ENCODE measurements at regions not wholly inside any gene's neighbourhood (a gene's known extent, or its start where the extent isn't known, plus 50 kb on each side); places are given as distances from the start of the nearest gene placed in this dataset.

DNA sequence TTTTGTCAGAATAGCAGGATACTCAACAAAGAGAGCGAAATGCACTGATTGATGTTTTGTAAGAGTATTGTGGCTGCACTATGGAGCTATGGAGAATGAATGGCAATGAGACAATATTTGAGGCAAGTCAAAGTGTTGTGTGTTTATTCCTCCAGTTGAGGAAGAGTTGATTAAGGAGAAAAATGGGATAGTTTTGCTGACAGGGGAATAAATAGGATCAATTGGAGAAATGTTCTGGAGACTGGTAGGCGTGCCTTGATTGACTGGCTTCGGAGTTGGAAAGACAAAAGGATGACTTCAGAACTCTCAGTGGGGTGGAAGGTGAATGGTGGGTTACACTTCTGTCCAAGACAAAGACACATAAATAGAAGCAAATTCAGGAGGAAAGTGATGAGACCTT is 1254.9 kb upstream of the TMEM132C start:
- H3K9ac ChIP-seq (ENCODE audit: low read length), result no peak overlapping the region
- no peaks in the 10 kb centered on the region for H3K27me3 ChIP-seq (ENCODE audit: insufficient read depth, low read depth, low read length)
- no peaks in the 10 kb centered on the region for H3K9me2 ChIP-seq (ENCODE audit: insufficient read depth, low read length)
- no peak overlapping the region for H2AFZ ChIP-seq (ENCODE audit: low read depth, low read length)
- no peak overlapping the region for H3K27ac ChIP-seq (ENCODE audit: low read length)
- H3K9me3 ChIP-seq (ENCODE audit: low read length), result no peaks in the 10 kb centered on the region
- H3K79me2 ChIP-seq (replicated peaks; ENCODE audit: insufficient read depth, low read length), result no peaks in the 10 kb centered on the region
- no peaks in the 10 kb centered on the region for H3F3A ChIP-seq (ENCODE audit: insufficient read depth, low read length, poor library complexity, severe bottlenecking)
- no peak overlapping the region for H3K4me2 ChIP-seq (ENCODE audit: low read length)
- no peaks in the 10 kb centered on the region for H3K36me3 ChIP-seq (ENCODE audit: insufficient read depth, low read length)
- TF ChIP-seq MXI1 (conservative IDR thresholded peaks at IDR 0.05; ENCODE audit: poor library complexity, severe bottlenecking), result no peak
- TF ChIP-seq REST (IDR thresholded peaks at IDR 0.05; ENCODE audit: borderline replicate concordance), result no peak
- no peak for TF ChIP-seq EZH2 (IDR thresholded peaks at IDR 0.05; ENCODE audit: borderline replicate concordance, insufficient read depth, low read length, poor library complexity, severe bottlenecking)
- TF ChIP-seq SMC3 (conservative IDR thresholded peaks at IDR 0.05; ENCODE audit: poor library complexity), result no peak
- TF ChIP-seq TAF1 (IDR thresholded peaks at IDR 0.05; ENCODE audit: low read depth), result no peak
- no peak for TF ChIP-seq EP300 (conservative IDR thresholded peaks at IDR 0.05; ENCODE audit: poor library complexity, severe bottlenecking)
- TF ChIP-seq POLR2AphosphoS5 (IDR thresholded peaks at IDR 0.05), result no peak
- no peak for TF ChIP-seq RAD21 (conservative IDR thresholded peaks at IDR 0.05)
- TF ChIP-seq, protein P1, sequence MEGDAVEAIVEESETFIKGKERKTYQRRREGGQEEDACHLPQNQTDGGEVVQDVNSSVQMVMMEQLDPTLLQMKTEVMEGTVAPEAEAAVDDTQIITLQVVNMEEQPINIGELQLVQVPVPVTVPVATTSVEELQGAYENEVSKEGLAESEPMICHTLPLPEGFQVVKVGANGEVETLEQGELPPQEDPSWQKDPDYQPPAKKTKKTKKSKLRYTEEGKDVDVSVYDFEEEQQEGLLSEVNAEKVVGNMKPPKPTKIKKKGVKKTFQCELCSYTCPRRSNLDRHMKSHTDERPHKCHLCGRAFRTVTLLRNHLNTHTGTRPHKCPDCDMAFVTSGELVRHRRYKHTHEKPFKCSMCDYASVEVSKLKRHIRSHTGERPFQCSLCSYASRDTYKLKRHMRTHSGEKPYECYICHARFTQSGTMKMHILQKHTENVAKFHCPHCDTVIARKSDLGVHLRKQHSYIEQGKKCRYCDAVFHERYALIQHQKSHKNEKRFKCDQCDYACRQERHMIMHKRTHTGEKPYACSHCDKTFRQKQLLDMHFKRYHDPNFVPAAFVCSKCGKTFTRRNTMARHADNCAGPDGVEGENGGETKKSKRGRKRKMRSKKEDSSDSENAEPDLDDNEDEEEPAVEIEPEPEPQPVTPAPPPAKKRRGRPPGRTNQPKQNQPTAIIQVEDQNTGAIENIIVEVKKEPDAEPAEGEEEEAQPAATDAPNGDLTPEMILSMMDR (IDR thresholded peaks at IDR 0.05; ENCODE audit: poor library complexity, severe bottlenecking), result no peak
- H3K4me3 ChIP-seq (ENCODE audit: low read length), result no peak overlapping the region
- no peaks in the 10 kb centered on the region for H4K20me1 ChIP-seq (ENCODE audit: insufficient read depth)

DNA sequence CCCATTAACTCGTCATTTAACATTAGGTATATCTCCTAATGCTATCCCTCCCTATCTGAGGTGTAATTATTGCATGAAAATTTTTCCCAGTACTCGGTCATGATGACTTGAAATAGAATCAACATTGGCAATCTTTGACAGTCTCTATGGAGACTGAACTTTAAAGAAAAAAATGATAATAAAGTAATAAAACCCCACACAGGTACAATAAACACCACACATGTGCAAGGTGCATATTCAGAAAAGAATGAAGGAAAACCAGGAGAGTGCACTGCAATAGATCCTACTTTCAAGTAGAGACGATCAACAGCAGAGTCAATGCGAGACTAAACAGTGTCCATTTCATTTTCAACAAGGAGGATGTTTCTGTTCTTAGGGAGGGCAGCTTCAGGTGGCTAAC is 1253.8 kb upstream of the TMEM132C start:
- H3K79me2 ChIP-seq (replicated peaks; ENCODE audit: insufficient read depth, low read length), result no peaks in the 10 kb centered on the region
- no peak for TF ChIP-seq TAF1 (IDR thresholded peaks at IDR 0.05; ENCODE audit: low read depth)
- no peak for TF ChIP-seq POLR2AphosphoS5 (IDR thresholded peaks at IDR 0.05)
- H3K9me3 ChIP-seq (ENCODE audit: low read length), result no peaks in the 10 kb centered on the region
- H3K27me3 ChIP-seq (ENCODE audit: insufficient read depth, low read depth, low read length), result no peaks in the 10 kb centered on the region
- no peaks in the 10 kb centered on the region for H4K20me1 ChIP-seq (ENCODE audit: insufficient read depth)
- no peak overlapping the region for H2AFZ ChIP-seq (ENCODE audit: low read depth, low read length)
- no peak overlapping the region for H3K4me3 ChIP-seq (ENCODE audit: low read length)
- no peak overlapping the region for H3K27ac ChIP-seq (ENCODE audit: low read length)
- no peaks in the 10 kb centered on the region for H3F3A ChIP-seq (ENCODE audit: insufficient read depth, low read length, poor library complexity, severe bottlenecking)
- no peak overlapping the region for H3K4me2 ChIP-seq (ENCODE audit: low read length)
- no peaks in the 10 kb centered on the region for H3K9me2 ChIP-seq (ENCODE audit: insufficient read depth, low read length)
- H3K36me3 ChIP-seq (ENCODE audit: insufficient read depth, low read length), result no peaks in the 10 kb centered on the region
- H3K9ac ChIP-seq (ENCODE audit: low read length), result no peak overlapping the region

DNA sequence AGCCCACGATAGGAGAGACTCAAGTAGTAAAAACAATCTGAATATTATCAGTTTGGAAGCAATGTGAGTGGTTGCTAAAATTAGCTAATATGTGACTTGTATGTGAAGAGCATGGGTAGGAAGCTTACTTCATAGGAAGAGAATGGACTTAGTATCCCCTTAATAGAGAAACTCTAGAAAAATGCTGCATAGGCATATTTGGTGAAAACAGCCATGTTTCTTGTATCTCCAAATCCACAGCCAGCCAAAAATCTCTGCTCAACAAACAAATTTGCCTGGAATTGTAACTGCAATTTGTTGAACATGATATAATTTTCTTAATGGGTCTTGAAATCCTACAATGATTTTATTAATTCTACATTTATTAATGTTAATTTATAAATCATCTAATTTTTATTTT is 1252.9 kb upstream of the TMEM132C start:
- H3K9me3 ChIP-seq (ENCODE audit: low read length), result no peaks in the 10 kb centered on the region
- H2AFZ ChIP-seq (ENCODE audit: low read depth, low read length), result no peak overlapping the region
- no peak overlapping the region for H3K9ac ChIP-seq (ENCODE audit: low read length)
- no peaks in the 10 kb centered on the region for H4K20me1 ChIP-seq (ENCODE audit: insufficient read depth)
- H3K9me2 ChIP-seq (ENCODE audit: insufficient read depth, low read length), result no peaks in the 10 kb centered on the region
- no peak overlapping the region for H3K27ac ChIP-seq (ENCODE audit: low read length)
- no peak for TF ChIP-seq EP300 (conservative IDR thresholded peaks at IDR 0.05; ENCODE audit: poor library complexity, severe bottlenecking)
- TF ChIP-seq TAF1 (IDR thresholded peaks at IDR 0.05; ENCODE audit: low read depth), result no peak
- TF ChIP-seq SMC3 (conservative IDR thresholded peaks at IDR 0.05; ENCODE audit: poor library complexity), result no peak
- no peak for TF ChIP-seq REST (IDR thresholded peaks at IDR 0.05; ENCODE audit: borderline replicate concordance)
- no peak for TF ChIP-seq RAD21 (conservative IDR thresholded peaks at IDR 0.05)
- TF ChIP-seq, protein P1 (IDR thresholded peaks at IDR 0.05; ENCODE audit: poor library complexity, severe bottlenecking), result no peak
- TF ChIP-seq MXI1 (conservative IDR thresholded peaks at IDR 0.05; ENCODE audit: poor library complexity, severe bottlenecking), result no peak
- no peak for TF ChIP-seq POLR2AphosphoS5 (IDR thresholded peaks at IDR 0.05)
- no peak for TF ChIP-seq EZH2 (IDR thresholded peaks at IDR 0.05; ENCODE audit: borderline replicate concordance, insufficient read depth, low read length, poor library complexity, severe bottlenecking)
- no peaks in the 10 kb centered on the region for H3F3A ChIP-seq (ENCODE audit: insufficient read depth, low read length, poor library complexity, severe bottlenecking)
- H3K79me2 ChIP-seq (replicated peaks; ENCODE audit: insufficient read depth, low read length), result no peaks in the 10 kb centered on the region
- H3K4me2 ChIP-seq (ENCODE audit: low read length), result no peak overlapping the region
- H3K27me3 ChIP-seq (ENCODE audit: insufficient read depth, low read depth, low read length), result no peaks in the 10 kb centered on the region
- H3K36me3 ChIP-seq (ENCODE audit: insufficient read depth, low read length), result no peaks in the 10 kb centered on the region
- no peak overlapping the region for H3K4me3 ChIP-seq (ENCODE audit: low read length)
